ENCODE measurements at regions not wholly inside any gene's neighbourhood (a gene's known extent, or its start where the extent isn't known, plus 50 kb on each side); places are given as distances from the start of the nearest gene placed in this dataset.
"Not testable (repeated sequence)": the region's sequence is repeated elsewhere in the genome, so short reads cannot be mapped to it uniquely, and the experiment has no call there.

DNA sequence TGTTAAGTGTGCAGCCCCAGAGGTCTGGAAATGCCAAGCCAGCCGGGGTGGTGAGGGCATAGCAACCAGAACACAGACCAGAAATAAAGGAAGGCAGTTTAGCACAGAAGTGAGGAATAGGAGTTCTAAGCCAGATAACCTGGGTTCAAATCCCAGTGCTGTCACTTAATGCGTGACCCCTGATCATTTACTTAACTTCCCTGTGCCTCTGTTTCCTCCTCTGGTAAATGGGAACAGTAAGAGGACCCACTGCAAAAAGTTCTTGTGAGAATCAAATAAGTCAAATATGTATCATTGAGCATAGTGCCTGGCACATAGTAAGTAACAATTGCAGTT is 125.2 kb upstream of the ARHGEF3 start:
- H3K36me3 ChIP-seq (ENCODE audit: insufficient read depth), result no peaks in the 10 kb centered on the region
- peaks cover 8% of the 10 kb centered on the region for H3K4me1 ChIP-seq (ENCODE audit: low read depth, poor library complexity, severe bottlenecking)
- H3K4me2 ChIP-seq, result no peak overlapping the region
- no peak overlapping the region for H3K9ac ChIP-seq
- H3K4me3 ChIP-seq (IDR thresholded peaks at IDR 0.05; ENCODE audit: insufficient read depth, low read depth, low read length), result no peak overlapping the region
- H2AFZ ChIP-seq (ENCODE audit: low read depth), result no peak overlapping the region
- no peaks in the 10 kb centered on the region for H3K27me3 ChIP-seq (ENCODE audit: insufficient read depth, low read depth)
- H3K79me2 ChIP-seq (ENCODE audit: insufficient read depth, low read depth), result no peaks in the 10 kb centered on the region
- no peak overlapping the region for H3K27ac ChIP-seq
- TF ChIP-seq, protein P1, sequence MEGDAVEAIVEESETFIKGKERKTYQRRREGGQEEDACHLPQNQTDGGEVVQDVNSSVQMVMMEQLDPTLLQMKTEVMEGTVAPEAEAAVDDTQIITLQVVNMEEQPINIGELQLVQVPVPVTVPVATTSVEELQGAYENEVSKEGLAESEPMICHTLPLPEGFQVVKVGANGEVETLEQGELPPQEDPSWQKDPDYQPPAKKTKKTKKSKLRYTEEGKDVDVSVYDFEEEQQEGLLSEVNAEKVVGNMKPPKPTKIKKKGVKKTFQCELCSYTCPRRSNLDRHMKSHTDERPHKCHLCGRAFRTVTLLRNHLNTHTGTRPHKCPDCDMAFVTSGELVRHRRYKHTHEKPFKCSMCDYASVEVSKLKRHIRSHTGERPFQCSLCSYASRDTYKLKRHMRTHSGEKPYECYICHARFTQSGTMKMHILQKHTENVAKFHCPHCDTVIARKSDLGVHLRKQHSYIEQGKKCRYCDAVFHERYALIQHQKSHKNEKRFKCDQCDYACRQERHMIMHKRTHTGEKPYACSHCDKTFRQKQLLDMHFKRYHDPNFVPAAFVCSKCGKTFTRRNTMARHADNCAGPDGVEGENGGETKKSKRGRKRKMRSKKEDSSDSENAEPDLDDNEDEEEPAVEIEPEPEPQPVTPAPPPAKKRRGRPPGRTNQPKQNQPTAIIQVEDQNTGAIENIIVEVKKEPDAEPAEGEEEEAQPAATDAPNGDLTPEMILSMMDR (conservative IDR thresholded peaks at IDR 0.05; ENCODE audit: low read depth, low read length), result no peak
- no peaks in the 10 kb centered on the region for H4K20me1 ChIP-seq (ENCODE audit: insufficient read depth)

DNA sequence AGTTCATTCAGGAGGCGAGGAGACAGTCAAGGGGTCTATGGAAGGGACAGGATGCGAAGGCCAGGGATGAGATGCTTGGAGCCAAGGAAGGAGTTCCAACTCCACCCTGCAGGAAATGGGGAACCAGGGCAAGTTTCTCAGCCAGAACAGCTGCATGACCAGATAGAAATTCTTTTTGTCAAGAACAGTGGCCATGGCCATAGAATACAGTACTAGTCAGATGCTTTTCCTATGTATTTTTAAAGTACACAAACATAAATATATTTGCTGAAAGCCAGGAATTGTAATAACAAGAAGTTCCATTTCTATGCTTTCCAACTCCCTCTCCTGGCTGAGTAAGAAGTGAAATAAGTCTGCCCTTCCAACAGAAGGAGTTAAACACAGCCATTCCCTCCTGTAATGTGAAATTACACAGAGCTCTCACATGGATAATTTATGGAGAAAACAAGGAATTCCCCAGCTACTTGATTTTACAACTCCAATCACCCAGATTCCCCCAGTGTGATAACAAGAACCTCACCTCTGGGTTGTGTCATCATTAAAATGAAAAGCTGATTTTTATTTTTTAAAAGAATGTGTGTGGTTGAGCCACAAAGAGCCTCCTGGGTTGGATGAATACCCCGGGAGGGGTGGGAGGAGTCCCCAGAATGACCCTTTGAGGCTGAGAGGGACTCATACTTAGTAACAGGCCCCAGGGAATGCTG is 124.6 kb upstream of the ARHGEF3 start:
- Histone ChIP-seq H3K9ac (no peak overlapping the region), H3K27ac (no peak overlapping the region), H3K4me2 (no peak overlapping the region), H4K20me1 (ENCODE audit: insufficient read depth) (no peaks in the 10 kb centered on the region), H3K27me3 (ENCODE audit: insufficient read depth, low read depth) (no peaks in the 10 kb centered on the region), H2AFZ (ENCODE audit: low read depth) (no peak overlapping the region), H3K4me1 (ENCODE audit: low read depth, poor library complexity, severe bottlenecking) (peaks cover 13% of the 10 kb centered on the region), H3K4me3 (IDR thresholded peaks at IDR 0.05; ENCODE audit: insufficient read depth, low read depth, low read length) (no peak overlapping the region), H3K36me3 (ENCODE audit: insufficient read depth) (no peaks in the 10 kb centered on the region), H3K79me2 (ENCODE audit: insufficient read depth, low read depth) (no peaks in the 10 kb centered on the region)
- TF ChIP-seq, protein P1 (conservative IDR thresholded peaks at IDR 0.05; ENCODE audit: low read depth, low read length), result no peak

DNA sequence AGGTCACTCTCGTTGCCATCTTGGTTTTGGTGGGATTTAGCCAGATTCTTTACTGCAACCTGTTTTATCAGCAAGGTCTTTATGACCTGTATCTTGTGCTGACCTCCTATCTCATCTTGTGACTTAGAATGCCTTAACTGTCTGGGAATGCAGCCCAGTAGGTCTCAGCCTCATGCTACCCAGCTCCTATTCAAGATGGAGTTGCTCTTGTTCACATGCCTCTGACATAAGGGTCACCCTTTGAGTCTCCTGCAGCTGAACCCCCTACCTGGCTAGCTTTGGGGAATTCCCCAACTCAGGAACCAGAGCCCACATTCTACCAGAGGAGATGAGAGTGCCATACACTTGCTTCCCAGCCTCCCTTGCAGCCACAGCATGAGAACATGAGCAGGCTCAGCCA is 123.0 kb upstream of the ARHGEF3 start:
- peaks cover 25% of the 10 kb centered on the region for H3K4me1 ChIP-seq (ENCODE audit: low read depth, poor library complexity, severe bottlenecking)
- H3K27ac ChIP-seq, result not testable (repeated sequence)

DNA sequence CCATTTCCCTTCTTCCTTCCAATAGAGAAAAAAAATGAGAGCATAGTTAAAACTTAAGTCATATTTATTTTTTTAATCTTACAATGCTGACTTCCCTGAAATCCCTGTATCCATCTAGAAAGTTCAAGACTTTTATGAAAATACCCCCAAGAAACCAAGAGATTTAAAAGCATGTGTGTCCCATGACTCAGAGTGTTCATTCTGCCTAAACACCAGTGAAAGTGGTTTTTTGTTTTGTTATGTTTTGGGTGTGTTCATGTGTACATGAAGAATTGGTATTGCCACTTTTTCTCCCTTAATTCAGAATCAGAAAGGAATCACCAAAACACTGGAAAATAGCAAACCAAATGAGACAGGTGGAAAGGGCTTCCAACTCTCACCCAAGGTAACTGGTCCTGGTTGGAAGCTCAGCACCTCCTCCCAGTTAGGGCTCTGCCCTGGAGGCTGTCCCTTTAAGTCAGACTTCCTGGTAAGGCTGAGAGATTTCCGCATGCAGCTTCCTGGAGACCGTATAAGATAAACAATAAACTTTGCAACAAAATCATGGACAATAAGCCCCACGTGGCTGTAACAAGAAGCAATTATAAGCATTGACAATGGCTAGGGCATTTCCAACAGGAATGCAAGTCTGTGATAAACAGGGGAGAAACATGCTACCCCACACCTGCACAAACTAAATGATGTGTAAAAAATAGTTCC is 121.9 kb upstream of the ARHGEF3 start:
- Histone ChIP-seq H3K4me1 (ENCODE audit: low read depth, poor library complexity, severe bottlenecking) (peaks cover 36% of the 10 kb centered on the region), H3K27me3 (ENCODE audit: insufficient read depth, low read depth) (no peaks in the 10 kb centered on the region), H4K20me1 (ENCODE audit: insufficient read depth) (no peaks in the 10 kb centered on the region), H3K9ac (no peak overlapping the region), H2AFZ (ENCODE audit: low read depth) (no peak overlapping the region), H3K4me2 (no peak overlapping the region), H3K4me3 (IDR thresholded peaks at IDR 0.05; ENCODE audit: insufficient read depth, low read depth, low read length) (no peak overlapping the region), H3K27ac (no peak overlapping the region), H3K79me2 (ENCODE audit: insufficient read depth, low read depth) (no peaks in the 10 kb centered on the region), H3K36me3 (ENCODE audit: insufficient read depth) (no peaks in the 10 kb centered on the region)
- TF ChIP-seq, protein P1 (conservative IDR thresholded peaks at IDR 0.05; ENCODE audit: low read depth, low read length), result no peak

More for the DNA sequence above, 123.0 kb upstream of the ARHGEF3 start:
- H3K79me2 ChIP-seq (ENCODE audit: insufficient read depth, low read depth); H3K4me3 ChIP-seq (IDR thresholded peaks at IDR 0.05; ENCODE audit: insufficient read depth, low read depth, low read length); H2AFZ ChIP-seq (ENCODE audit: low read depth); H3K9ac ChIP-seq; H3K4me2 ChIP-seq; H3K36me3 ChIP-seq (ENCODE audit: insufficient read depth); H3K27me3 ChIP-seq (ENCODE audit: insufficient read depth, low read depth); H4K20me1 ChIP-seq (ENCODE audit: insufficient read depth): not testable (repeated sequence)

Data from KMS-11 (cell line).